GM19328 (cell line): ENCODE measurements at regions not wholly inside any gene's neighbourhood (a gene's known extent, or its start where the extent isn't known, plus 50 kb on each side); places are given as distances from the start of the nearest gene placed in this dataset.

ENCODE experiments used
- ATAC-seq: cut with Tn5 transposase; IDR thresholded peaks from one replicate; pipeline ENCODE4 v1.9.1; 2021; ENCODE audit warnings: mild to moderate bottlenecking, moderate library complexity; ENCODE audit not compliant: unreplicated experiment

GRCh38 chr3:81439108-81439507, 322.3 kb downstream of the GBE1 start:
- ATAC-seq = no peak

- no peak for ATAC-seq
These were observed 323.8 kb downstream of the GBE1 start for GRCh38 chr3:81437683-81438082.

GRCh38 chr3:81436182-81436581, 325.3 kb downstream of the GBE1 start:
- no peak for ATAC-seq

GRCh38 chr3:81435050-81435449, 326.4 kb downstream of the GBE1 start:
- ATAC-seq = no peak

- no peak for ATAC-seq
These were observed 327.3 kb downstream of the GBE1 start for GRCh38 chr3:81434161-81434560.

- no peak for ATAC-seq
These were observed 327.8 kb downstream of the GBE1 start for GRCh38 chr3:81433675-81434074.

- ATAC-seq = no peak
These were observed 329.0 kb downstream of the GBE1 start for GRCh38 chr3:81432456-81432855.

GRCh38 chr3:81426826-81427577, 334.4 kb downstream of the GBE1 start:
- ATAC-seq = no peak

- no peak for ATAC-seq
These were observed 336.1 kb downstream of the GBE1 start for GRCh38 chr3:81425198-81425868.

GRCh38 chr3:81419228-81419627, 342.2 kb downstream of the GBE1 start:
- ATAC-seq = no peak

GRCh38 chr3:81416812-81417211, 344.6 kb downstream of the GBE1 start:
- ATAC-seq = no peak

- no peak for ATAC-seq
These were observed 355.1 kb downstream of the GBE1 start for GRCh38 chr3:81406318-81406717.

GRCh38 chr3:81395739-81396513, 365.5 kb downstream of the GBE1 start:
- no peak for ATAC-seq

- no peak for ATAC-seq
These were observed 366.6 kb downstream of the GBE1 start for GRCh38 chr3:81394651-81395524.

- ATAC-seq = no peak
These were observed 368.2 kb downstream of the GBE1 start for GRCh38 chr3:81393251-81393650.

GRCh38 chr3:81390796-81391195, 370.6 kb downstream of the GBE1 start:
- no peak for ATAC-seq

GRCh38 chr3:81388191-81388590, 373.3 kb downstream of the GBE1 start:
- ATAC-seq = no peak

GRCh38 chr3:81382470-81382869, 379.0 kb downstream of the GBE1 start:
- no peak for ATAC-seq

GRCh38 chr3:81380234-81380633, 381.2 kb downstream of the GBE1 start:
- no peak for ATAC-seq

- ATAC-seq = no peak
These were observed 382.7 kb downstream of the GBE1 start for GRCh38 chr3:81378552-81379293.
